Neural progenitor cell (in vitro differentiated cells): ENCODE measurements at regions not wholly inside any gene's neighbourhood (a gene's known extent, or its start where the extent isn't known, plus 50 kb on each side); places are given as distances from the start of the nearest gene placed in this dataset.

Source experiments
- CTCF ChIP-seq: fragments of 200-600 bp; sonication (generic); IDR thresholded peaks from 2 replicates; pipeline ENCODE4 v1.5.1; 2017; ENCODE audit warnings: antibody characterized with exemption, mild to moderate bottlenecking
- EZH2 ChIP-seq: fragments of 200-600 bp; sonication (generic); IDR thresholded peaks from 2 replicates; pipeline ENCODE4 v1.6.1; 2017; ENCODE audit warnings: antibody characterized with exemption, mild to moderate bottlenecking, moderate library complexity
- EZH2phosphoT487 ChIP-seq: fragments of 200-600 bp; sonication (generic); IDR thresholded peaks from 2 replicates; pipeline ENCODE4 v1.6.1; 2017; ENCODE audit warnings: antibody characterized with exemption

DNA sequence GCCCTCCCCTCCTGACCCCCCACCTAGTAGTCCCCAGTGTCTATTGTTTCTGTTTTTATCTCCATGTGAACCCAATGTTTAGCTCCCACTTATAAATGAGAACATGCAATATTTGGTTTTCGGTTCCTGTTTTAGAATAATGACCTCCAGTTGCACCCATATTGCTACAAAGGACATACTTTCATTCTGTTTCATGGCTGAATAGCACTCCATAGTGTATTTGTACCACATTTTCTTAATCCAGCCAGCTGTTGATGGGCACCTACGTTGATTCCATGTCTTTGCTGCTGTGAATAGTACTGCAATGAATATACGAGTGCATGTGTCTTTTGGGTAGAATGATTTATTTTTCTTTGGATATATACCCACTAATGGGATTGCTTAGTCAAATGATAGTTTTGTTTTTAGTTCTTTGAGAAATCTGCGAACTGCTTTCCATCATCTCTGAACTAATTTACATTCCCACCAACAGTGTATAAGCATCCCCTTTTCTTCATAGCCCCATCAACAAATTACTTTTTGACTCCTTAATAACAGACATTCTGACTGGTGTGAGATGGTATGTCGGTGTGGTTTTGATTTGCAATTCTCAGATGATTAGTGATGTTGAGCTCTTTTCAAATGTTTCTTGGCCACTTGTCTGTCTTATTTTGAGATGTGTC, 128.4 kb upstream of the PHYHIPL start:
- no peak for TF ChIP-seq EZH2
- TF ChIP-seq CTCF: no peak
- no peak for TF ChIP-seq EZH2phosphoT487
